ENCODE measurements at regions not wholly inside any gene's neighbourhood (a gene's known extent, or its start where the extent isn't known, plus 50 kb on each side); places are given as distances from the start of the nearest gene placed in this dataset.
"Not testable (repeated sequence)": the region's sequence is repeated elsewhere in the genome, so short reads cannot be mapped to it uniquely, and the experiment has no call there.

DNA sequence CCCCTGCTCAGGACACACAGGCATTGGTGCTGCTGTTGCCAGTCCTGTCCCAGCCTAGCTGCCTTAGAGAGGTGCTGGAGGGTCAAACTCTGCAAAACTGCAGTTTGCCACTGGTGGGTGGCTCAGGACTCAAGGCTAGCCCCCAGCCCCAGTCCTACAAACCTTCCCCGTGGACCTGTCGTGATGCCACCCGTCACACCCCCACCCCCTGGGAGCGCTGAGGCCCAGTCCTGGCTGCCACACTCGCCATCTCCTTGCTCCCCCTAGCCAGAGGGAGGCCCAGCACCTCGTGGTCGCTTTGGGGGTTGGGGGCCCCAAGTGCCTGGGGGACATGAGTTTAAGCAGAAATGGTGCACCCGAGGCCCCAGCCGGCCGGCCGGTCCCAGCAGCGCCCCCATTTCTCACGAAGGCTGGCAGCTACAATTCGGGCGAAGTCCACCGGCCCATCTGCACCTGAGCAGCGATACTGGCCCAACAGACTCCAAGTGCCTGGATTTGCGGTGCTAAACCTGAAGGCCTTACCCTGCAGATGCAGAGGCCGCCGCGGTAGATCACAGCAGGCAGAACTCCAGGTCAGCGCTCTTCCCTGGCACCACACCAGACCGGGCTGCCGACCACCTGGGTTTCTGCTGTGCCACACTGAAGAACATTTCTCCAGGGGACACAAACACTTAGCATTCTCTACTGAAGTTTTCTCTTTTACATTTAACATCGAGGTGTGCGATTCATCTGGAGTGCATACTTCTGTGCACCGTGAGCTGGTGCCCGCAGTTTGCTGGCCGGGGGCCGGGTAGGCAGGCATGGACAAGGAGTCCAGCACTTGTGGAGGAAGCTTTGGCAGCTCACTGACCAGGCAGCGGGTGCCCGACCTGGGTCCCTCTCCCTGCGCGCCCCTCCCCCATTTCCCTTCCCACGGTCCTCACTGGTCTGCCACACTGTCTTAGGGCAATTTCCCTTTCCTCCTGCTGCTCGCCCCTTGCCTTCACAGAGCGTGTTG is 130.0 kb downstream of the KCNJ12 start:
- Histone ChIP-seq H2AFZ (ENCODE audit: low read length, unreplicated experiment) (no peak overlapping the region), H3K36me3 (ENCODE audit: insufficient read depth, low read length) (no peaks in the 10 kb centered on the region), H3K4me3 (ENCODE audit: low read depth, low read length) (no peak overlapping the region), H3K27ac (ENCODE audit: low read depth, low read length) (no peak overlapping the region), H3K27me3 (ENCODE audit: insufficient read depth, low read length) (peaks cover 39% of the 10 kb centered on the region), H3K4me1 (ENCODE audit: control insufficient read depth, insufficient read depth, low read length, unreplicated experiment) (no peaks in the 10 kb centered on the region), H3K79me2 (ENCODE audit: control insufficient read depth, insufficient read depth, low read length, unreplicated experiment) (no peaks in the 10 kb centered on the region)

DNA sequence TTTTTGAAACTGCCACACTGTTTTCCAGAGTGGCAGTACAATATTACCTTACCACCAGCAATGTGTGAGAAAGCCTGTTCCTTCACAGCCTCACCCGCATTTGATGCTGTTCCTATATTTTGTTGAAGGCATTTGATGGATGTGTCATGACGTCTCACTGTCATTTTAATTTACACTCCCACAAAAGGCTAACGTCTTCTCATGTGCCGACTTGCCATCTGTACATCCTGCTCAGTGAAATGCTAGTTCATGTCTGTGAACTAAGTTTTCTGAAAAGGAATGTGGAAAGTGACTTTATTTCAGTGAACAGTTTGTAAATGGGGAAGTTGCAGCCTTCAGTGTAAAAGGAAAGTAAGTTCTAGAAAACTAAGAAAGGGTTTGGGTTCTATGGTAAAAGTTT is 131.6 kb downstream of the KCNJ12 start:
- H2AFZ ChIP-seq (ENCODE audit: low read length, unreplicated experiment); H3K27ac ChIP-seq (ENCODE audit: low read depth, low read length); H3K4me3 ChIP-seq (ENCODE audit: low read depth, low read length); H3K4me1 ChIP-seq (ENCODE audit: control insufficient read depth, insufficient read depth, low read length, unreplicated experiment); H3K36me3 ChIP-seq (ENCODE audit: insufficient read depth, low read length); H3K79me2 ChIP-seq (ENCODE audit: control insufficient read depth, insufficient read depth, low read length, unreplicated experiment): not testable (repeated sequence)
- H3K27me3 ChIP-seq (ENCODE audit: insufficient read depth, low read length): peaks cover 25% of the 10 kb centered on the region; the same call in 1 of the 2 replicates

DNA sequence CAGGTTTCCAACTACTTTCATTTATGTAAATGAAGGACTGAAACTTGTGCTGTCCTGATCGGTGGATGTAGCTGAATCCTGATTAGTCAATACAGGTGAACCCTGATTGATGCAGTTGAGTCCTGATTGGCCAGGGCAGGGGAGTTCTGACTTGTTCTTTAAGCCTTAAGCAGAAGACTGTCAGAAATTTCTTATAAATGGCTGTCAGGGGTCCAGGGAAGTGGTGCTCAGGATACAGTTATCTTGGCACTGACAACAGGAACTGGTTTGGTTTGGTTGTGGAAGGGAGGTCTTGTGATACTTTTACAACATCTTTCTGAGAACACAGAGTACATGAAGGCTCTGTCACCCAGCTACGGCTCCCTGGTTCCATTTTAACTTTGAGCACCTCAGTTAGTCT is 132.1 kb downstream of the KCNJ12 start:
- Histone ChIP-seq H3K27ac (ENCODE audit: low read depth, low read length) (no peak overlapping the region), H3K79me2 (ENCODE audit: control insufficient read depth, insufficient read depth, low read length, unreplicated experiment) (no peaks in the 10 kb centered on the region), H3K36me3 (ENCODE audit: insufficient read depth, low read length) (no peaks in the 10 kb centered on the region), H2AFZ (ENCODE audit: low read length, unreplicated experiment) (no peak overlapping the region), H3K4me1 (ENCODE audit: control insufficient read depth, insufficient read depth, low read length, unreplicated experiment) (no peaks in the 10 kb centered on the region), H3K27me3 (ENCODE audit: insufficient read depth, low read length) (peaks cover 21% of the 10 kb centered on the region; the same call in 1 of the 2 replicates), H3K4me3 (ENCODE audit: low read depth, low read length) (no peak overlapping the region)

DNA sequence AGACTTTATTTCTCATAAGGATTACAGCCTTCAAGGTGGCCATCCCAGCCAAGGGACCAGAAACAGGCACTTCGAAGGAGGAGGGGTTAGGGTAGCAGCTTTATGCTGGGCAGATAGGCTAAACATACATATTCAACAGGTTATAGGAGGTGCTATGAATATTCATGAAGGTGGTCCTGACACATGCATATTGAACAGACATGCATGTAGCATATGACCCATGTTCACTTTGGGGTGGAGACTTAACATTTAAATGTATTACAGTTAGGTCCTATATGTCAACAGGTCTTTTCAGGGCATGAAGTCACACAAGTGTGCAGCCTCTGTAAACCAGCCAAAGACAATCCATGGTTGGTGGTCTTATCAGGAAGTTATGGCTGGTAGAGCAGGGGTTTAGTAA is 133.2 kb downstream of the KCNJ12 start:
- H3K4me3 ChIP-seq (ENCODE audit: low read depth, low read length); H2AFZ ChIP-seq (ENCODE audit: low read length, unreplicated experiment); H3K79me2 ChIP-seq (ENCODE audit: control insufficient read depth, insufficient read depth, low read length, unreplicated experiment): not testable (repeated sequence)

DNA sequence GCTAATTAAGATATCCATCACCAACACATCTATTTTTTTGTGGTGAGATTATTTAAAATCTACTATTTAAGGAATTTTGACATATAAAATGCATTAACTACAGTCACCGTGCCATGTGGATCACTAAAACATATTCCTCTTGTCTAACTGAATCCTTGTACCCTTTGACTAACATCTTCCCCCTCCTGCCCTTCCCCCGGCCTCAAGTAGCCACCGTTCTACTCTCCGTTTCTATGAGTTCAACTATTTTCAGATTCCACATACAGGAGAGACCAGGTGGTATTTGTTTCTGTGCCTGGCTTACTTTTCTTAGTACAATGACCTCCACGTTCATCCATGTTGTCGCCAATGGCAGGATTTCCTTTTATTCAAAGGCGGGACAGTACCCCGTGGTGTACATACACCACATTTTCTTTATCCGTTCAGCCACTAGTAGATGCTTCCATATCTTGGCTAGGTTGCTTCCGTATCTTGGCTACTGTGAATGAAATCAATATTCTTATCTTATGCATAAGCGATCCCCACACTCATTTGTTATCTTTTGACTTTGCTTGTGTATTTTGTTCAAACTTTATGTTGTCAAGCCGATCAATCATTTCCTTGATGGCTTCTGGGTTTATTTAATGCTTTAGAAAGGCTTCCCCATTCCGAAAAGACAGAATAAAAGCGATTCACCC is 134.7 kb downstream of the KCNJ12 start:
- Histone ChIP-seq H3K27ac (ENCODE audit: low read depth, low read length) (no peak overlapping the region), H3K27me3 (ENCODE audit: insufficient read depth, low read length) (peaks cover 7% of the 10 kb centered on the region; the same call in 1 of the 2 replicates), H2AFZ (ENCODE audit: low read length, unreplicated experiment) (peak overlapping the region; percentile 87), H3K79me2 (ENCODE audit: control insufficient read depth, insufficient read depth, low read length, unreplicated experiment) (no peaks in the 10 kb centered on the region), H3K4me1 (ENCODE audit: control insufficient read depth, insufficient read depth, low read length, unreplicated experiment) (no peaks in the 10 kb centered on the region), H3K4me3 (ENCODE audit: low read depth, low read length) (peak overlapping the region; percentile 85), H3K36me3 (ENCODE audit: insufficient read depth, low read length) (no peaks in the 10 kb centered on the region)

More for the DNA sequence above, 133.2 kb downstream of the KCNJ12 start:
- not testable (repeated sequence) for H3K36me3 ChIP-seq (ENCODE audit: insufficient read depth, low read length); H3K27ac ChIP-seq (ENCODE audit: low read depth, low read length); H3K4me1 ChIP-seq (ENCODE audit: control insufficient read depth, insufficient read depth, low read length, unreplicated experiment)
- peaks cover 13% of the 10 kb centered on the region; the same call in 1 of the 2 replicates for H3K27me3 ChIP-seq (ENCODE audit: insufficient read depth, low read length)

DNA sequence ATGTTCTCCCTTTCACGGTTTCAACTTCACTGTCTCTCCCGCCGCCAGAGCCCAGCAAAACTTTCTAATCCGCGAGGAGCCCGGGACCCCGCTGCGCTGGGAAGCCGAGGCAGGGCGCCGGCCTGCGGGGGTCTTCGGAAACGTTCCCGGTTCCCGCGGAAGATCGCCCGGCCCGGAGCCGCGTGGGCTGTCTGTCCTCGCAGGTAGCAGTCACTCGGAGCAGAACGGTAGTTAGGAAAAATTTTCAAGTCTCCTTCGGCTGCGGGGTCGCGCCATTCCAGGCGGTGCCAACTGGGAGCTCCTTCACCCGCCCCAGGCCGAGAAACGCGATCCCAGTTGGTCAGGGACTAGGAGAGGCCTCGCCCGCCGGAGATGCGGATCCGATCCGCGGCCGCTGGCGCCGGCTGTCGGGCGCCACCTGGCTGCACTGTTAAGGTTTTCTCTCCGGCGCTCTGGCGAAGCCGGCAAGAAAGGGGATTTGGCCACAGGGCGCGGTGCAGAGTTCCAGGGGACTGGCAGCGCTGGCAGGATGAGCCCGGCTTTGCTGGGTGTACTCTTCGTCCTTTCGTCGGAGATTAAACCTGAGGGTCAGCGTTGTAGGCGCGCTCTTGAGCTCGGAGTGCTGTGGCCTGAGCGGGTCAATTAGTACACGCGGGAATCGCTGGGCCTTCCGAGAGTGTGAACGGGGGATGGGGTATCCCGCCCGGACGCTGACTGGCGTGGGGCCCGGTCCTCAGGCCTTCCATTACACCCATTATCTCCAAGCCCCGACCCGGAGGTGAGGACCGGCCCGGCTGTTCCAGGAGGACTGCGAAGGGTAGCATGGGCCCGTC is 135.4 kb downstream of the KCNJ12 start:
- Histone ChIP-seq H3K36me3 (ENCODE audit: insufficient read depth, low read length) (no peaks in the 10 kb centered on the region), H3K4me1 (ENCODE audit: control insufficient read depth, insufficient read depth, low read length, unreplicated experiment) (no peaks in the 10 kb centered on the region), H3K79me2 (ENCODE audit: control insufficient read depth, insufficient read depth, low read length, unreplicated experiment) (no peaks in the 10 kb centered on the region), H3K4me3 (ENCODE audit: low read depth, low read length) (peak overlapping the region; percentile 85), H3K27me3 (ENCODE audit: insufficient read depth, low read length) (peaks cover 7% of the 10 kb centered on the region; the same call in 1 of the 2 replicates), H2AFZ (ENCODE audit: low read length, unreplicated experiment) (peak overlapping the region; percentile 87), H3K27ac (ENCODE audit: low read depth, low read length) (no peak overlapping the region)

DNA sequence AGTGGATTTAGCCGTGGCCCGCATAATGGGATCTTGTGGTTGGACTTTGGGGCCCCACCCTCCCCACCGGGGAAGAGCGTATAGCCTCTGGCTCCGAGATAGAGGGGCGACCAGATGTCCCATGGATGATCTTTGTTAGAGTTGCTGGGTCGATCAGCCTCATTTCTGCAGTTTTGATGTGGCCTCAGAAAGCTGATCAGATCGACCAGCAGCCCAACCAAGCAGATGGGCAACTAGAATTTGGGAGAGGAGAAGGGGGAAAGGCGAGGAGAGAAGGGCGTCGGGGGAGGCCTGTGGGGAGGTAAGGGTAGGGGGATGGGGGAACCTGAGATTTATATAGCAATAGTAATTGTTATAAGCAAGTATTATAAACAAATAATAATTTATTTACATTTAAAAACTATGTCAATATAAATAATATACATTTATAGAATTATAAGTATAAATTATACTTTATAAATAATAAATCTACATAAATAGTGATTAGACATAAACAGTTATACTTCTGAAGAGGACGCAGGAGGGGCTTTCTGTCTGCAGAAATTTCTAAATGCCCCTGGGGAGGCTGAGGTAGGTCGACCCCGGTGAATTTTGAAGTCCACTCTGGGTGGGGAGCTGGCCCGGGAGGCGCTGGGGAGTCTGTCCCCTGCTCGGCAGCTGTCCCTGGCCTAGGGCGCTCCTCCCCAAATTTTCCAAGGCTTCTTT is 136.3 kb downstream of the KCNJ12 start:
- no peaks in the 10 kb centered on the region for H3K4me1 ChIP-seq (ENCODE audit: control insufficient read depth, insufficient read depth, low read length, unreplicated experiment)
- no peaks in the 10 kb centered on the region for H3K79me2 ChIP-seq (ENCODE audit: control insufficient read depth, insufficient read depth, low read length, unreplicated experiment)
- H3K4me3 ChIP-seq (ENCODE audit: low read depth, low read length): peak overlapping the region; percentile 58
- no peak overlapping the region for H3K27ac ChIP-seq (ENCODE audit: low read depth, low read length)
- H2AFZ ChIP-seq (ENCODE audit: low read length, unreplicated experiment): no peak overlapping the region
- peaks cover 7% of the 10 kb centered on the region; the same call in 1 of the 2 replicates for H3K27me3 ChIP-seq (ENCODE audit: insufficient read depth, low read length)
- H3K36me3 ChIP-seq (ENCODE audit: insufficient read depth, low read length): no peaks in the 10 kb centered on the region

DNA sequence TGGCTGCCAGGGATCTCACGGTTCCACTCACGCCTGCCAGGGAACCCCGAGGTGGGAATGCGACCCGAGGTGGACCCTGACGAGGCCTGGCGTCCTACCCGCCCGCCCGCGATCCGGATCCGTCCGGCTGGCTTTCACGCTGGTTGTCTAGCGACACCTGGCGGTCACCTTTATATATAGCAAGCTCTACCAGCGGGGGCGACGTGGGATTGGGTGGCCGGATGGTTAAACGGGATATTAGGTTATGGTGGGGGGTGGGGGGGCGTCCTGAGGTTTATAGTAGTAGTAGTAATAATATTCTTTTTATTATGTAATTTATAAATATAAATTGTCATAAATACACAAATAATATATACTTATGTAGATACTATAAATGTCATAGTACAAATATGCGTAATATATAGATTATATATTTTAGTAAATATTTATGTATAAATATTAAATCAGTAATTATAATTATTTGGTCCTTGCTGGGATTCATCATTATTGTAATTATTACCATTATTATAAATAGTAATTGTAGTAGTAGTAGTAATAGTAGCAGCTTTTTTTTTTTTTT is 136.9 kb downstream of the KCNJ12 start:
- H3K79me2 ChIP-seq (ENCODE audit: control insufficient read depth, insufficient read depth, low read length, unreplicated experiment): no peaks in the 10 kb centered on the region
- peak overlapping the region; percentile 58 for H3K4me3 ChIP-seq (ENCODE audit: low read depth, low read length)
- H3K27me3 ChIP-seq (ENCODE audit: insufficient read depth, low read length): peaks cover 7% of the 10 kb centered on the region; the same call in 1 of the 2 replicates
- H2AFZ ChIP-seq (ENCODE audit: low read length, unreplicated experiment): no peak overlapping the region
- H3K27ac ChIP-seq (ENCODE audit: low read depth, low read length): no peak overlapping the region
- no peaks in the 10 kb centered on the region for H3K4me1 ChIP-seq (ENCODE audit: control insufficient read depth, insufficient read depth, low read length, unreplicated experiment)
- H3K36me3 ChIP-seq (ENCODE audit: insufficient read depth, low read length): no peaks in the 10 kb centered on the region

DNA sequence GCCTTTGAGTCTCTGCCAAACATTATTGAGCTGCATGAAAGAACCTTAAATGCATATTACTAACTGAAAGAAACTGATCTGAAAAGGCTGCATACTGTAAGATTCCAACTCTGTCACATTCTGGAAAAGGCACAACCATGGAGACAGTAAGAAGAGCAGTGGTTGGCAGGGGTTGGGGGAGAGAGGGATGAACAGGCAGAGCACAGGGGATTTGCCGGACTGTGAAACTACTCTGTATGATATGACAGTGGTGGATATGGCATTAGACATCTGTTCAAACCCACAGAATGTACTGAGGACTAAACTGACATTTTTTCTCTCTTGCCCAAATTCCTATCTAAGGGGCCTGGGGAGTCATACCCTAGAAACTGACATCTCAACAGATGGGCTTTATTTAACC is 138.4 kb downstream of the KCNJ12 start:
- H3K27ac ChIP-seq (ENCODE audit: low read depth, low read length); H3K27me3 ChIP-seq (ENCODE audit: insufficient read depth, low read length); H2AFZ ChIP-seq (ENCODE audit: low read length, unreplicated experiment); H3K4me3 ChIP-seq (ENCODE audit: low read depth, low read length); H3K4me1 ChIP-seq (ENCODE audit: control insufficient read depth, insufficient read depth, low read length, unreplicated experiment); H3K36me3 ChIP-seq (ENCODE audit: insufficient read depth, low read length); H3K79me2 ChIP-seq (ENCODE audit: control insufficient read depth, insufficient read depth, low read length, unreplicated experiment): not testable (repeated sequence)
